GM23338 (cell line): ENCODE measurements at regions not wholly inside any gene's neighbourhood (a gene's known extent, or its start where the extent isn't known, plus 50 kb on each side); places are given as distances from the start of the nearest gene placed in this dataset.

ENCODE experiments used
- ATAC-seq: fragments of 200-7000 bp; cut with Tn5 transposase; 3 replicates; pipeline ENCODE4 v1.9.1; 2020
- DNase-seq: peaks from one replicate; pipeline ENCODE4 v3.0.0-alpha.2; 2015; ENCODE audit warnings: low spot score
- H2AFZ ChIP-seq: fragments of 200-600 bp; sonication (generic); 2 replicates; pipeline ENCODE4 v1.8.0; 2016; ENCODE audit warnings: antibody characterized with exemption, mild to moderate bottlenecking, moderate library complexity
- H3F3A ChIP-seq: fragments of 200-600 bp; sonication (generic); replicated peaks from 2 replicates; pipeline ENCODE4 v1.8.0; 2017; ENCODE audit warnings: antibody characterized with exemption, mixed run types, low read depth
- H3K27ac ChIP-seq: fragments of 200-600 bp; sonication (generic); 2 replicates; pipeline ENCODE4 v1.6.1; 2016; ENCODE audit warnings: low read depth
- H3K27me3 ChIP-seq: fragments of 200-600 bp; sonication (generic); 2 replicates; pipeline ENCODE4 v1.8.0; 2016; ENCODE audit warnings: mild to moderate bottlenecking, mixed run types, moderate library complexity; ENCODE audit not compliant: insufficient read depth
- H3K36me3 ChIP-seq: fragments of 200-600 bp; sonication (generic); 2 replicates; pipeline ENCODE4 v1.8.0; 2016; ENCODE audit warnings: mild to moderate bottlenecking; ENCODE audit not compliant: insufficient read depth
- H3K4me1 ChIP-seq: fragments of 200-600 bp; sonication (generic); 2 replicates; pipeline ENCODE4 v1.8.0; 2016; ENCODE audit warnings: mild to moderate bottlenecking, moderate library complexity; ENCODE audit not compliant: insufficient read depth
- H3K4me2 ChIP-seq: fragments of 200-600 bp; sonication (generic); 2 replicates; pipeline ENCODE4 v1.7.1; 2017; ENCODE audit warnings: mixed run types
- H3K4me3 ChIP-seq: fragments of 200-600 bp; sonication (generic); 2 replicates; pipeline ENCODE4 v1.6.1; 2016; ENCODE audit warnings: mixed run types
- H3K79me2 ChIP-seq: fragments of 200-600 bp; sonication (generic); replicated peaks from 2 replicates; pipeline ENCODE4 v1.8.0; 2017; ENCODE audit warnings: mild to moderate bottlenecking; ENCODE audit not compliant: insufficient read depth
- H3K9me2 ChIP-seq: fragments of 200-600 bp; sonication (generic); 2 replicates; pipeline ENCODE4 v1.8.0; 2017; ENCODE audit not compliant: insufficient read depth
- H4K20me1 ChIP-seq: fragments of 200-600 bp; sonication (generic); replicated peaks from 2 replicates; pipeline ENCODE4 v1.8.0; 2017; ENCODE audit warnings: mild to moderate bottlenecking; ENCODE audit not compliant: insufficient read depth
- H3K27ac Mint-ChIP-seq: 2 replicates; pipeline ENCODE4 v1.8.0; 2020; ENCODE audit warnings: inconsistent platforms, mild to moderate bottlenecking, moderate library complexity, mixed read lengths
- H3K27me3 Mint-ChIP-seq: 3 replicates; pipeline ENCODE4 v1.8.0; 2022; ENCODE audit warnings: low read depth, mild to moderate bottlenecking, moderate library complexity, mixed read lengths, inconsistent platforms; ENCODE audit not compliant: insufficient read depth, poor library complexity
- H3K36me3 Mint-ChIP-seq: 3 replicates; pipeline ENCODE4 v1.8.0; 2021; ENCODE audit warnings: low read depth, mild to moderate bottlenecking, inconsistent platforms, moderate library complexity, mixed read lengths
- H3K4me1 Mint-ChIP-seq: 3 replicates; pipeline ENCODE4 v1.8.0; 2020; ENCODE audit warnings: mild to moderate bottlenecking, inconsistent platforms, mixed read lengths
- H3K4me3 Mint-ChIP-seq: 3 replicates; pipeline ENCODE4 v1.8.0; 2021; ENCODE audit warnings: moderate library complexity, mild to moderate bottlenecking, inconsistent platforms, mixed read lengths
- H3K9me3 Mint-ChIP-seq: 3 replicates; pipeline ENCODE4 v1.8.0; 2020; ENCODE audit warnings: moderate library complexity, mild to moderate bottlenecking, inconsistent platforms, mixed read lengths
- CREB1 ChIP-seq: fragments of 250-450 bp; sonication (Bioruptor Pico); IDR thresholded peaks from 2 replicates; pipeline ENCODE4 v1.5.0; 2020; ENCODE audit warnings: low read depth, mild to moderate bottlenecking, moderate library complexity
- EZH2 ChIP-seq: fragments of 200-600 bp; sonication (generic); IDR thresholded peaks from one replicate; pipeline ENCODE4 v1.8.0; 2017; ENCODE audit warnings: antibody characterized with exemption, mild to moderate bottlenecking, low read depth; ENCODE audit not compliant: unreplicated experiment
- EZH2phosphoT487 ChIP-seq: fragments of 200-600 bp; sonication (generic); IDR thresholded peaks from one replicate; pipeline ENCODE4 v1.8.1; 2018; ENCODE audit warnings: antibody characterized with exemption; ENCODE audit not compliant: unreplicated experiment
- JUNB ChIP-seq: IDR thresholded peaks from one replicate; pipeline ENCODE4 v1.6.1; 2016; ENCODE audit warnings: antibody characterized with exemption; ENCODE audit not compliant: unreplicated experiment
- NANOG ChIP-seq: IDR thresholded peaks from 2 replicates; pipeline ENCODE4 v1.6.1; 2016; ENCODE audit warnings: antibody characterized with exemption, borderline replicate concordance
- POLR2AphosphoS5 ChIP-seq: IDR thresholded peaks from 2 replicates; pipeline ENCODE4 v1.6.1; 2016; ENCODE audit warnings: antibody characterized with exemption, low read depth
- STAT1 ChIP-seq: IDR thresholded peaks from one replicate; pipeline ENCODE4 v1.6.1; 2016; ENCODE audit warnings: antibody characterized with exemption; ENCODE audit not compliant: unreplicated experiment
- ZNF114 ChIP-seq: fragments of 250-450 bp; sonication (Bioruptor Pico); IDR thresholded peaks from 2 replicates; pipeline ENCODE4 v1.5.0; 2020; ENCODE audit warnings: mild to moderate bottlenecking, moderate library complexity
- ZNF331 ChIP-seq: fragments of 250-450 bp; sonication (Bioruptor Pico); IDR thresholded peaks from 2 replicates; pipeline ENCODE4 v1.5.0; 2020; ENCODE audit warnings: low read depth, mild to moderate bottlenecking, moderate library complexity
- TF ChIP-seq, protein P1 (sequence below): IDR thresholded peaks from 2 replicates; pipeline ENCODE4 v1.6.1; 2016; ENCODE audit warnings: antibody characterized with exemption
- TF ChIP-seq, protein P2 (sequence below): IDR thresholded peaks from one replicate; pipeline ENCODE4 v1.6.1; 2018; ENCODE audit warnings: antibody characterized with exemption; ENCODE audit not compliant: unreplicated experiment
- TF ChIP-seq, protein P3 (sequence below), 2 experiments: fragments of 200-600 bp in 1 of 2; sonication (generic) in 1 of 2; conservative IDR thresholded peaks; 2 replicates each; pipeline versions ENCODE4 v1.5.1 to v1.6.1; 2016 to 2017; ENCODE audit warnings: antibody characterized with exemption in 2 of 2, low read depth in 2 of 2, mild to moderate bottlenecking in 2 of 2, moderate library complexity in 1 of 2
- TF ChIP-seq, protein P4 (sequence below): fragments of 250-450 bp; sonication (Bioruptor Pico); IDR thresholded peaks from 2 replicates; pipeline ENCODE4 v1.5.0; 2020; ENCODE audit warnings: mild to moderate bottlenecking, moderate library complexity

DNA sequence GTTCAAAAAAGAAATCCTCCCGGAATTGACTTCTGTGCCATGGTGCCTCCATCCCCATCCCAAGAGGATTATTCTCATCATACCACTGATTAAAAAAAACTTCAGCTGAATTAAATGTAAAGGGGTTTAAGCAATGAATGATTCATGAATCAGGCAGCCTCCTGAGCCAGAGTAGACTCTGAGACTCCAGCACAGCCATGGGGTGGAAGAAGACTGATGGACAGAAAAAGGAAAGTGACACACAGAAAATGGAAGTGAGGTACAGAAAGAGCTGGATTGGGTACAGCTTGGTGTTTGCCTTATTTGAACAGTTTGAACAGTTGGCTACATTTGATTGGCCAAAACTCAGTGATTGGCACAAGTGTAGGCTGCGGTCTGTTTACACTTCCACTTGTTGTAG lies 224.8 kb upstream of the ATP10A start:
- no peak overlapping the region for H3K4me3 ChIP-seq
- H3K79me2 ChIP-seq = no peaks in the 10 kb centered on the region
- TF ChIP-seq NANOG = no peak
- no peak for TF ChIP-seq EZH2phosphoT487
- TF ChIP-seq ZNF114 (CRISPR knock-in tag) = no peak
- TF ChIP-seq POLR2AphosphoS5 = no peak
- TF ChIP-seq, protein P1, sequence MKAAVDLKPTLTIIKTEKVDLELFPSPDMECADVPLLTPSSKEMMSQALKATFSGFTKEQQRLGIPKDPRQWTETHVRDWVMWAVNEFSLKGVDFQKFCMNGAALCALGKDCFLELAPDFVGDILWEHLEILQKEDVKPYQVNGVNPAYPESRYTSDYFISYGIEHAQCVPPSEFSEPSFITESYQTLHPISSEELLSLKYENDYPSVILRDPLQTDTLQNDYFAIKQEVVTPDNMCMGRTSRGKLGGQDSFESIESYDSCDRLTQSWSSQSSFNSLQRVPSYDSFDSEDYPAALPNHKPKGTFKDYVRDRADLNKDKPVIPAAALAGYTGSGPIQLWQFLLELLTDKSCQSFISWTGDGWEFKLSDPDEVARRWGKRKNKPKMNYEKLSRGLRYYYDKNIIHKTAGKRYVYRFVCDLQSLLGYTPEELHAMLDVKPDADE = no peak
- no peak for TF ChIP-seq EZH2
- TF ChIP-seq CREB1 (CRISPR knock-in tag) = no peak
- TF ChIP-seq JUNB = no peak
- TF ChIP-seq STAT1 = no peak
- TF ChIP-seq ZNF331 (CRISPR knock-in tag) = no peak
- TF ChIP-seq, protein P2, sequence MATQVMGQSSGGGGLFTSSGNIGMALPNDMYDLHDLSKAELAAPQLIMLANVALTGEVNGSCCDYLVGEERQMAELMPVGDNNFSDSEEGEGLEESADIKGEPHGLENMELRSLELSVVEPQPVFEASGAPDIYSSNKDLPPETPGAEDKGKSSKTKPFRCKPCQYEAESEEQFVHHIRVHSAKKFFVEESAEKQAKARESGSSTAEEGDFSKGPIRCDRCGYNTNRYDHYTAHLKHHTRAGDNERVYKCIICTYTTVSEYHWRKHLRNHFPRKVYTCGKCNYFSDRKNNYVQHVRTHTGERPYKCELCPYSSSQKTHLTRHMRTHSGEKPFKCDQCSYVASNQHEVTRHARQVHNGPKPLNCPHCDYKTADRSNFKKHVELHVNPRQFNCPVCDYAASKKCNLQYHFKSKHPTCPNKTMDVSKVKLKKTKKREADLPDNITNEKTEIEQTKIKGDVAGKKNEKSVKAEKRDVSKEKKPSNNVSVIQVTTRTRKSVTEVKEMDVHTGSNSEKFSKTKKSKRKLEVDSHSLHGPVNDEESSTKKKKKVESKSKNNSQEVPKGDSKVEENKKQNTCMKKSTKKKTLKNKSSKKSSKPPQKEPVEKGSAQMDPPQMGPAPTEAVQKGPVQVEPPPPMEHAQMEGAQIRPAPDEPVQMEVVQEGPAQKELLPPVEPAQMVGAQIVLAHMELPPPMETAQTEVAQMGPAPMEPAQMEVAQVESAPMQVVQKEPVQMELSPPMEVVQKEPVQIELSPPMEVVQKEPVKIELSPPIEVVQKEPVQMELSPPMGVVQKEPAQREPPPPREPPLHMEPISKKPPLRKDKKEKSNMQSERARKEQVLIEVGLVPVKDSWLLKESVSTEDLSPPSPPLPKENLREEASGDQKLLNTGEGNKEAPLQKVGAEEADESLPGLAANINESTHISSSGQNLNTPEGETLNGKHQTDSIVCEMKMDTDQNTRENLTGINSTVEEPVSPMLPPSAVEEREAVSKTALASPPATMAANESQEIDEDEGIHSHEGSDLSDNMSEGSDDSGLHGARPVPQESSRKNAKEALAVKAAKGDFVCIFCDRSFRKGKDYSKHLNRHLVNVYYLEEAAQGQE = no peak
- TF ChIP-seq, protein P3, sequence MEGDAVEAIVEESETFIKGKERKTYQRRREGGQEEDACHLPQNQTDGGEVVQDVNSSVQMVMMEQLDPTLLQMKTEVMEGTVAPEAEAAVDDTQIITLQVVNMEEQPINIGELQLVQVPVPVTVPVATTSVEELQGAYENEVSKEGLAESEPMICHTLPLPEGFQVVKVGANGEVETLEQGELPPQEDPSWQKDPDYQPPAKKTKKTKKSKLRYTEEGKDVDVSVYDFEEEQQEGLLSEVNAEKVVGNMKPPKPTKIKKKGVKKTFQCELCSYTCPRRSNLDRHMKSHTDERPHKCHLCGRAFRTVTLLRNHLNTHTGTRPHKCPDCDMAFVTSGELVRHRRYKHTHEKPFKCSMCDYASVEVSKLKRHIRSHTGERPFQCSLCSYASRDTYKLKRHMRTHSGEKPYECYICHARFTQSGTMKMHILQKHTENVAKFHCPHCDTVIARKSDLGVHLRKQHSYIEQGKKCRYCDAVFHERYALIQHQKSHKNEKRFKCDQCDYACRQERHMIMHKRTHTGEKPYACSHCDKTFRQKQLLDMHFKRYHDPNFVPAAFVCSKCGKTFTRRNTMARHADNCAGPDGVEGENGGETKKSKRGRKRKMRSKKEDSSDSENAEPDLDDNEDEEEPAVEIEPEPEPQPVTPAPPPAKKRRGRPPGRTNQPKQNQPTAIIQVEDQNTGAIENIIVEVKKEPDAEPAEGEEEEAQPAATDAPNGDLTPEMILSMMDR (conservative IDR thresholded peaks at IDR 0.05; ENCODE audit: low read depth in 2 of 2) = no peak
- TF ChIP-seq, protein P4, sequence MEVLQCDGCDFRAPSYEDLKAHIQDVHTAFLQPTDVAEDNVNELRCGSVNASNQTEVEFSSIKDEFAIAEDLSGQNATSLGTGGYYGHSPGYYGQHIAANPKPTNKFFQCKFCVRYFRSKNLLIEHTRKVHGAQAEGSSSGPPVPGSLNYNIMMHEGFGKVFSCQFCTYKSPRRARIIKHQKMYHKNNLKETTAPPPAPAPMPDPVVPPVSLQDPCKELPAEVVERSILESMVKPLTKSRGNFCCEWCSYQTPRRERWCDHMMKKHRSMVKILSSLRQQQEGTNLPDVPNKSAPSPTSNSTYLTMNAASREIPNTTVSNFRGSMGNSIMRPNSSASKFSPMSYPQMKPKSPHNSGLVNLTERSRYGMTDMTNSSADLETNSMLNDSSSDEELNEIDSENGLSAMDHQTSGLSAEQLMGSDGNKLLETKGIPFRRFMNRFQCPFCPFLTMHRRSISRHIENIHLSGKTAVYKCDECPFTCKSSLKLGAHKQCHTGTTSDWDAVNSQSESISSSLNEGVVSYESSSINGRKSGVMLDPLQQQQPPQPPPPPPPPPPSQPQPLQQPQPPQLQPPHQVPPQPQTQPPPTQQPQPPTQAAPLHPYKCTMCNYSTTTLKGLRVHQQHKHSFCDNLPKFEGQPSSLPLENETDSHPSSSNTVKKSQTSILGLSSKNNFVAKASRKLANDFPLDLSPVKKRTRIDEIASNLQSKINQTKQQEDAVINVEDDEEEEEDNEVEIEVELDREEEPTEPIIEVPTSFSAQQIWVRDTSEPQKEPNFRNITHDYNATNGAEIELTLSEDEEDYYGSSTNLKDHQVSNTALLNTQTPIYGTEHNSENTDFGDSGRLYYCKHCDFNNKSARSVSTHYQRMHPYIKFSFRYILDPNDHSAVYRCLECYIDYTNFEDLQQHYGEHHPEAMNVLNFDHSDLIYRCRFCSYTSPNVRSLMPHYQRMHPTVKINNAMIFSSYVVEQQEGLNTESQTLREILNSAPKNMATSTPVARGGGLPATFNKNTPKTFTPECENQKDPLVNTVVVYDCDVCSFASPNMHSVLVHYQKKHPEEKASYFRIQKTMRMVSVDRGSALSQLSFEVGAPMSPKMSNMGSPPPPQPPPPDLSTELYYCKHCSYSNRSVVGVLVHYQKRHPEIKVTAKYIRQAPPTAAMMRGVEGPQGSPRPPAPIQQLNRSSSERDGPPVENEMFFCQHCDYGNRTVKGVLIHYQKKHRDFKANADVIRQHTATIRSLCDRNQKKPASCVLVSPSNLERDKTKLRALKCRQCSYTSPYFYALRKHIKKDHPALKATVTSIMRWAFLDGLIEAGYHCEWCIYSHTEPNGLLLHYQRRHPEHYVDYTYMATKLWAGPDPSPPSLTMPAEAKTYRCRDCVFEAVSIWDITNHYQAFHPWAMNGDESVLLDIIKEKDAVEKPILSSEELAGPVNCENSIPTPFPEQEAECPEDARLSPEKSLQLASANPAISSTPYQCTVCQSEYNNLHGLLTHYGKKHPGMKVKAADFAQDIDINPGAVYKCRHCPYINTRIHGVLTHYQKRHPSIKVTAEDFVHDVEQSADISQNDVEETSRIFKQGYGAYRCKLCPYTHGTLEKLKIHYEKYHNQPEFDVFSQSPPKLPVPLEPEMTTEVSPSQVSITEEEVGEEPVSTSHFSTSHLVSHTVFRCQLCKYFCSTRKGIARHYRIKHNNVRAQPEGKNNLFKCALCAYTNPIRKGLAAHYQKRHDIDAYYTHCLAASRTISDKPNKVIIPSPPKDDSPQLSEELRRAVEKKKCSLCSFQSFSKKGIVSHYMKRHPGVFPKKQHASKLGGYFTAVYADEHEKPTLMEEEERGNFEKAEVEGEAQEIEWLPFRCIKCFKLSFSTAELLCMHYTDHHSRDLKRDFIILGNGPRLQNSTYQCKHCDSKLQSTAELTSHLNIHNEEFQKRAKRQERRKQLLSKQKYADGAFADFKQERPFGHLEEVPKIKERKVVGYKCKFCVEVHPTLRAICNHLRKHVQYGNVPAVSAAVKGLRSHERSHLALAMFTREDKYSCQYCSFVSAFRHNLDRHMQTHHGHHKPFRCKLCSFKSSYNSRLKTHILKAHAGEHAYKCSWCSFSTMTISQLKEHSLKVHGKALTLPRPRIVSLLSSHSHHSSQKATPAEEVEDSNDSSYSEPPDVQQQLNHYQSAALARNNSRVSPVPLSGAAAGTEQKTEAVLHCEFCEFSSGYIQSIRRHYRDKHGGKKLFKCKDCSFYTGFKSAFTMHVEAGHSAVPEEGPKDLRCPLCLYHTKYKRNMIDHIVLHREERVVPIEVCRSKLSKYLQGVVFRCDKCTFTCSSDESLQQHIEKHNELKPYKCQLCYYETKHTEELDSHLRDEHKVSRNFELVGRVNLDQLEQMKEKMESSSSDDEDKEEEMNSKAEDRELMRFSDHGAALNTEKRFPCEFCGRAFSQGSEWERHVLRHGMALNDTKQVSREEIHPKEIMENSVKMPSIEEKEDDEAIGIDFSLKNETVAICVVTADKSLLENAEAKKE (CRISPR knock-in tag) = no peak
- H3K9me2 ChIP-seq = peaks cover 4% of the 10 kb centered on the region; the same call in 1 of the 2 replicates
- H3K4me1 Mint-ChIP-seq = peaks cover 19% of the 10 kb centered on the region
- no peak for DNase-seq
- H3K4me1 ChIP-seq = peaks cover 16% of the 10 kb centered on the region
- peaks cover 1% of the 10 kb centered on the region for H3K27me3 Mint-ChIP-seq
- no peaks in the 10 kb centered on the region for H3K27me3 ChIP-seq
- no peak overlapping the region for H3K27ac Mint-ChIP-seq
- H2AFZ ChIP-seq = no peak overlapping the region
- H3K27ac ChIP-seq = no peak overlapping the region
- H3K36me3 ChIP-seq = no peaks in the 10 kb centered on the region
- H3K4me2 ChIP-seq = no peak overlapping the region
- no peaks in the 10 kb centered on the region for H3K9me3 Mint-ChIP-seq
- no peak for ATAC-seq
- H3F3A ChIP-seq = no peaks in the 10 kb centered on the region
- H4K20me1 ChIP-seq = no peaks in the 10 kb centered on the region
- H3K36me3 Mint-ChIP-seq = no peaks in the 10 kb centered on the region
- H3K4me3 Mint-ChIP-seq = no peak overlapping the region
